Mucosa of rectum (tissue), 2 donors: ENCODE measurements at regions not wholly inside any gene's neighbourhood (a gene's known extent, or its start where the extent isn't known, plus 50 kb on each side); places are given as distances from the start of the nearest gene placed in this dataset.
"Not testable (repeated sequence)": the region's sequence is repeated elsewhere in the genome, so short reads cannot be mapped to it uniquely, and the experiment has no call there.

Experiments used
- H3K27ac ChIP-seq, 2 donors: one replicate each; pipeline ENCODE4 v1.7.0; 2013; ENCODE audit warnings: inconsistent platforms in 2 of 2, low read depth in 2 of 2, low read length in 2 of 2
- H3K27me3 ChIP-seq, 2 donors: one replicate each; pipeline ENCODE4 v1.7.0; 2013; ENCODE audit warnings: low read length in 2 of 2; ENCODE audit not compliant: control insufficient read depth in 2 of 2, insufficient read depth in 2 of 2
- H3K36me3 ChIP-seq, 2 donors: one replicate each; pipeline ENCODE4 v1.7.0; 2013; ENCODE audit warnings: low read length in 2 of 2; ENCODE audit not compliant: control insufficient read depth in 2 of 2, insufficient read depth in 2 of 2
- H3K4me1 ChIP-seq, 2 donors: one replicate each; pipeline ENCODE4 v1.7.0; 2013; ENCODE audit warnings: low read length in 2 of 2, mild to moderate bottlenecking in 1 of 2; ENCODE audit not compliant: control insufficient read depth in 2 of 2, insufficient read depth in 2 of 2
- H3K4me3 ChIP-seq, 2 donors: one replicate each; pipeline ENCODE4 v1.7.0; 2013; ENCODE audit warnings: low read length in 2 of 2
- H3K9ac ChIP-seq, 2 donors: one replicate each; pipeline ENCODE4 v1.7.0; 2013; ENCODE audit warnings: low read length in 2 of 2, low read depth in 1 of 2, mild to moderate bottlenecking in 1 of 2
- H3K9me3 ChIP-seq, 2 donors: one replicate each; pipeline ENCODE4 v1.7.0; 2013; ENCODE audit warnings: low read length in 2 of 2; ENCODE audit not compliant: control insufficient read depth in 2 of 2
- donor health status: healthy.
- donor health status: Normal muscosa, but diverticular disease.

- Histone ChIP-seq H3K27me3 (no peaks in the 10 kb centered on the region), H3K36me3 (no peaks in the 10 kb centered on the region), H3K4me3 (no peak overlapping the region), H3K9me3 (no peaks in the 10 kb centered on the region), H3K4me1 (no peaks in the 10 kb centered on the region), H3K27ac (no peak overlapping the region), H3K9ac (no peak overlapping the region)
Measured at GRCh38 chr4:179028321-179028720, 1586.1 kb upstream of the AGA start.

- no peaks in the 10 kb centered on the region for H3K27me3 ChIP-seq
- H3K4me3 ChIP-seq: no peak overlapping the region
- no peaks in the 10 kb centered on the region for H3K36me3 ChIP-seq
Measured at GRCh38 chr4:179029683-179030082, 1587.4 kb upstream of the AGA start.

GRCh38 chr4:179040259-179040658, 1598.0 kb upstream of the AGA start:
- no peak overlapping the region for H3K4me3 ChIP-seq
- no peaks in the 10 kb centered on the region for H3K4me1 ChIP-seq
- no peaks in the 10 kb centered on the region for H3K9me3 ChIP-seq
- no peak overlapping the region for H3K9ac ChIP-seq
- H3K36me3 ChIP-seq: no peaks in the 10 kb centered on the region
- H3K27ac ChIP-seq: no peak overlapping the region
- no peaks in the 10 kb centered on the region for H3K27me3 ChIP-seq

More at GRCh38 chr4:179029683-179030082, 1587.4 kb upstream of the AGA start:
- no peaks in the 10 kb centered on the region for H3K9me3 ChIP-seq
- H3K9ac ChIP-seq: no peak overlapping the region
- no peaks in the 10 kb centered on the region for H3K4me1 ChIP-seq
- no peak overlapping the region for H3K27ac ChIP-seq

- no peaks in the 10 kb centered on the region for H3K9me3 ChIP-seq
- H3K27ac ChIP-seq: no peak overlapping the region
Measured at GRCh38 chr4:179048839-179049453, 1606.7 kb upstream of the AGA start.

GRCh38 chr4:179051206-179051605, 1609.0 kb upstream of the AGA start:
- Histone ChIP-seq H3K27me3 (no peaks in the 10 kb centered on the region), H3K27ac (no peak overlapping the region), H3K4me3 (no peak overlapping the region), H3K9ac (no peak overlapping the region), H3K36me3 (no peaks in the 10 kb centered on the region), H3K4me1 (no peaks in the 10 kb centered on the region), H3K9me3 (no peaks in the 10 kb centered on the region)

More at GRCh38 chr4:179048839-179049453, 1606.7 kb upstream of the AGA start:
- Histone ChIP-seq H3K36me3 (no peaks in the 10 kb centered on the region), H3K4me1 (no peaks in the 10 kb centered on the region), H3K4me3 (no peak overlapping the region), H3K9ac (no peak overlapping the region), H3K27me3 (no peaks in the 10 kb centered on the region)

- H3K27ac ChIP-seq: no peak overlapping the region
- no peaks in the 10 kb centered on the region for H3K4me1 ChIP-seq
- H3K4me3 ChIP-seq: no peak overlapping the region
- H3K9ac ChIP-seq: no peak overlapping the region
- H3K9me3 ChIP-seq: no peaks in the 10 kb centered on the region
- no peaks in the 10 kb centered on the region for H3K36me3 ChIP-seq
- H3K27me3 ChIP-seq: no peaks in the 10 kb centered on the region
Measured at GRCh38 chr4:179059396-179059795, 1617.2 kb upstream of the AGA start.

- H3K4me3 ChIP-seq, H3K4me1 ChIP-seq, H3K27me3 ChIP-seq, H3K9ac ChIP-seq, H3K9me3 ChIP-seq, H3K27ac ChIP-seq, H3K36me3 ChIP-seq: not testable (repeated sequence)
Measured at GRCh38 chr4:179066254-179066653, 1624.0 kb upstream of the AGA start.

GRCh38 chr4:179071131-179071530, 1628.9 kb upstream of the AGA start:
- no peak overlapping the region for H3K27ac ChIP-seq
- no peaks in the 10 kb centered on the region for H3K4me1 ChIP-seq
- H3K27me3 ChIP-seq: no peaks in the 10 kb centered on the region
- no peak overlapping the region for H3K4me3 ChIP-seq
- H3K9ac ChIP-seq: no peak overlapping the region
- H3K36me3 ChIP-seq: no peaks in the 10 kb centered on the region
- no peaks in the 10 kb centered on the region for H3K9me3 ChIP-seq

GRCh38 chr4:179076865-179077264, 1634.6 kb upstream of the AGA start:
- no peak overlapping the region for H3K27ac ChIP-seq
- H3K27me3 ChIP-seq: no peaks in the 10 kb centered on the region
- no peak overlapping the region for H3K4me3 ChIP-seq
- no peak overlapping the region for H3K9ac ChIP-seq
- H3K36me3 ChIP-seq: no peaks in the 10 kb centered on the region
- no peaks in the 10 kb centered on the region for H3K4me1 ChIP-seq
- peaks cover 0 to 2% of the 10 kb centered on the region in 2 donors for H3K9me3 ChIP-seq

- Histone ChIP-seq H3K27ac (no peak overlapping the region), H3K9ac (no peak overlapping the region), H3K4me3 (no peak overlapping the region), H3K36me3 (no peaks in the 10 kb centered on the region), H3K9me3 (peaks cover 0 to under 1% of the 10 kb centered on the region in 2 donors), H3K4me1 (no peaks in the 10 kb centered on the region), H3K27me3 (no peaks in the 10 kb centered on the region)
Measured at GRCh38 chr4:179095585-179096221, 1653.5 kb upstream of the AGA start.
